ENCODE measurements at regions not wholly inside any gene's neighbourhood (a gene's known extent, or its start where the extent isn't known, plus 50 kb on each side); places are given as distances from the start of the nearest gene placed in this dataset.

DNA sequence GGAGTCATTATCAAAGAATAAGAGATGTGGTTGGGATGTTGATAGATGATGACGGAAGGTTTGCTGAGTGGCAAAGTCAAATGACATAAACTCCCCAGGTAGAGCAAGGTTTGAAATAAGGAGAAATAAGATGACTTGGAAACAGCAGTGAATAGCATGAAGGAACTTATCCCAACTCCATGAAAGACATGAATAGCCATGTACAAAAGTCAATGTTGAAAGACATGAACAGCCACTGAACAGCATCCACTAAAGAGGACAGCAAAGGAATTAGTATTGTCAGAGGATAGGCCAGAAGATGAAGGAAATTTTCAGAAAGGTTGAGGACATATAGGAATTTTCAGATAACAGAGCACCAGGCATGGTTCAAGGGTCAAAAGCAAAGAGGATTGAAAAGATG is 286.0 kb upstream of the FBXL7 start:
- TF ChIP-seq, protein P1, sequence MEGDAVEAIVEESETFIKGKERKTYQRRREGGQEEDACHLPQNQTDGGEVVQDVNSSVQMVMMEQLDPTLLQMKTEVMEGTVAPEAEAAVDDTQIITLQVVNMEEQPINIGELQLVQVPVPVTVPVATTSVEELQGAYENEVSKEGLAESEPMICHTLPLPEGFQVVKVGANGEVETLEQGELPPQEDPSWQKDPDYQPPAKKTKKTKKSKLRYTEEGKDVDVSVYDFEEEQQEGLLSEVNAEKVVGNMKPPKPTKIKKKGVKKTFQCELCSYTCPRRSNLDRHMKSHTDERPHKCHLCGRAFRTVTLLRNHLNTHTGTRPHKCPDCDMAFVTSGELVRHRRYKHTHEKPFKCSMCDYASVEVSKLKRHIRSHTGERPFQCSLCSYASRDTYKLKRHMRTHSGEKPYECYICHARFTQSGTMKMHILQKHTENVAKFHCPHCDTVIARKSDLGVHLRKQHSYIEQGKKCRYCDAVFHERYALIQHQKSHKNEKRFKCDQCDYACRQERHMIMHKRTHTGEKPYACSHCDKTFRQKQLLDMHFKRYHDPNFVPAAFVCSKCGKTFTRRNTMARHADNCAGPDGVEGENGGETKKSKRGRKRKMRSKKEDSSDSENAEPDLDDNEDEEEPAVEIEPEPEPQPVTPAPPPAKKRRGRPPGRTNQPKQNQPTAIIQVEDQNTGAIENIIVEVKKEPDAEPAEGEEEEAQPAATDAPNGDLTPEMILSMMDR (IDR thresholded peaks at IDR 0.05; ENCODE audit: insufficient read depth, low read depth, low read length): no peak
- no peak for TF ChIP-seq EZH2 (IDR thresholded peaks at IDR 0.05; ENCODE audit: insufficient read depth, low read length)

Measured in astrocyte (in vitro differentiated cells and primary cell).